Fibroblast of skin of left biceps (primary cell): ENCODE measurements at regions not wholly inside any gene's neighbourhood (a gene's known extent, or its start where the extent isn't known, plus 50 kb on each side); places are given as distances from the start of the nearest gene placed in this dataset.

ENCODE experiments used
- DNase-seq, 2 experiments: peaks; one replicate each; pipeline ENCODE4 v3.0.0-alpha.2; 2013; ENCODE audit warnings: low read depth in 2 of 2

GRCh38 chr2:196249171-196249570 lies 77.8 kb upstream of the STK17B start:
- no peak for DNase-seq

- no peak for DNase-seq
Measured at GRCh38 chr2:196249860-196250259, 78.5 kb upstream of the STK17B start.

GRCh38 chr2:196251132-196251531 lies 79.8 kb upstream of the STK17B start:
- no peak for DNase-seq

- DNase-seq = no peak
Measured at GRCh38 chr2:196252408-196253115, 81.2 kb upstream of the STK17B start.

GRCh38 chr2:196253116-196253480 lies 81.7 kb upstream of the STK17B start:
- no peak for DNase-seq

- no peak for DNase-seq
Measured at GRCh38 chr2:196256585-196256984, 85.2 kb upstream of the STK17B start.

GRCh38 chr2:196257086-196257485 lies 85.7 kb upstream of the STK17B start:
- DNase-seq = no peak

- DNase-seq = no peak
Measured at GRCh38 chr2:196258407-196258806, 87.0 kb upstream of the STK17B start.

GRCh38 chr2:196259507-196260481 lies 88.4 kb upstream of the STK17B start:
- no peak for DNase-seq

- DNase-seq = no peak
Measured at GRCh38 chr2:196260546-196260945, 89.2 kb upstream of the STK17B start.

GRCh38 chr2:196262606-196263005 lies 91.2 kb upstream of the STK17B start:
- no peak for DNase-seq

- no peak for DNase-seq
Measured at GRCh38 chr2:196263181-196263747, 91.9 kb upstream of the STK17B start.

- DNase-seq = no peak
Measured at GRCh38 chr2:196266351-196266750, 95.0 kb upstream of the STK17B start.

- DNase-seq = peak in 1 of 2 experiments; percentile 53
Measured at GRCh38 chr2:196266855-196267254, 95.5 kb upstream of the STK17B start.

- no peak for DNase-seq
Measured at GRCh38 chr2:196268025-196268424, 96.6 kb upstream of the STK17B start.

GRCh38 chr2:196268538-196269338 lies 97.4 kb upstream of the STK17B start:
- no peak for DNase-seq

GRCh38 chr2:196271795-196272194 lies 100.4 kb upstream of the STK17B start:
- no peak for DNase-seq

GRCh38 chr2:196274387-196274809 lies 103.0 kb upstream of the STK17B start:
- peak in 1 of 2 experiments; percentile 53 for DNase-seq

- peak; percentile 85 to 88 for DNase-seq
Measured at GRCh38 chr2:196275646-196276352, 104.4 kb upstream of the STK17B start.

- no peak for DNase-seq
Measured at GRCh38 chr2:196276421-196276820, 105.0 kb upstream of the STK17B start.

GRCh38 chr2:196277002-196277401 lies 105.6 kb upstream of the STK17B start:
- no peak for DNase-seq
